ENCODE measurements at regions not wholly inside any gene's neighbourhood (a gene's known extent, or its start where the extent isn't known, plus 50 kb on each side); places are given as distances from the start of the nearest gene placed in this dataset.

DNA sequence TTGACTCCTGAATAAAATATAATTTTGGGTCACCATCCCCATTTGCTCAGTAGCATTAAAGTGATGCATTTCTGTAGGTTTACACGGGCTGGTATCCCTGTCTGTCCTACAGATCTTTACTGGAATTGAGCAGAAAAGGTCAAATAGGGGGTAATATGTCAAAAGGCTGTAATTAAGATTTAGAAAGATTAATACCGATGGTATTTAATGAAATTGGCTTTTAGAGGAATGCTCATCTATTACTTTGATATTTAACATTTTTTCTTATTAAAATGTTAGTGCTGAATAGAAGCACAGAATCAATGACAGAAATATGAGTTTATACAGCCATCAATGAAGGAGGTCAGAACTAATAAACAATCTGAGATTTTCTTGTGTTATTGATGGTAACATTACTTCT, 1762.2 kb upstream of the WWC1 start:
- Histone ChIP-seq H3K4me1 (ENCODE audit: control insufficient read depth, insufficient read depth, low read length) (no peaks in the 10 kb centered on the region), H3K36me3 (ENCODE audit: control insufficient read depth, insufficient read depth, low read length) (no peaks in the 10 kb centered on the region), H3K27me3 (ENCODE audit: control insufficient read depth, insufficient read depth, low read length) (no peaks in the 10 kb centered on the region), H3K27ac (ENCODE audit: low read length) (no peak overlapping the region), H3K4me3 (ENCODE audit: low read length) (no peak overlapping the region), H3K9me3 (ENCODE audit: control insufficient read depth, insufficient read depth, low read length) (no peaks in the 10 kb centered on the region)
- WGBS (ENCODE audit: insufficient coverage, insufficient read length), result no CpG with 5 or more reads among the region's 2 CpGs
- DNase-seq (ENCODE audit: low read depth, low spot score), result no peak

- no peak overlapping the region for H3K4me3 ChIP-seq (ENCODE audit: low read length)
- DNase-seq (ENCODE audit: low read depth, low spot score), result no peak
- H3K36me3 ChIP-seq (ENCODE audit: control insufficient read depth, insufficient read depth, low read length), result no peaks in the 10 kb centered on the region
- no peaks in the 10 kb centered on the region for H3K9me3 ChIP-seq (ENCODE audit: control insufficient read depth, insufficient read depth, low read length)
- WGBS (ENCODE audit: insufficient coverage, insufficient read length), result no CpG with 5 or more reads among the region's 5 CpGs
- no peaks in the 10 kb centered on the region for H3K4me1 ChIP-seq (ENCODE audit: control insufficient read depth, insufficient read depth, low read length)
- no peak overlapping the region for H3K27ac ChIP-seq (ENCODE audit: low read length)
- no peaks in the 10 kb centered on the region for H3K27me3 ChIP-seq (ENCODE audit: control insufficient read depth, insufficient read depth, low read length)
These were observed 1758.8 kb upstream of the WWC1 start for GRCh38 chr5:166532456-166533220.

DNA sequence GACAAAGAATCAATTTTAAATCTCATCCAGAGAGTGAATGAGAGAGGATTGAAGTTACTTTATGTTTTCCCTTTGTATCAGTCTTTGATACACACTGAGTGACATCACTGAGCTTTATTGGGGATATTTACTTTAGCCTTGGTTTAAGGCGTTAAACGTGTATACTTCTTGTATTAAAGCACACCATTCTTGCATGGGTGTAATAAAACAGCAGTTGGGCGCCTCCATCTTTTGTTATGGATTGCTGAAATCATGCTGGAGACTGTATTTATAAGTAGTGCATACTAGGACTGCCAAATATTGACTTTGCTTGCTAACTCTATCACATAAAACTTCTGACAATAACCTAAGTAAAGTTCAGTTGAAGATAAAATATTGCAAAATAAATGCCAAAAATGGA, 1755.8 kb upstream of the WWC1 start:
- H3K27ac ChIP-seq (ENCODE audit: low read length), result no peak overlapping the region
- H3K4me1 ChIP-seq (ENCODE audit: control insufficient read depth, insufficient read depth, low read length), result no peaks in the 10 kb centered on the region
- H3K36me3 ChIP-seq (ENCODE audit: control insufficient read depth, insufficient read depth, low read length), result no peaks in the 10 kb centered on the region
- no CpG with 5 or more reads among the region's 3 CpGs for whole genome bisulfite sequencing (ENCODE audit: insufficient coverage, insufficient read length)
- H3K4me3 ChIP-seq (ENCODE audit: low read length), result no peak overlapping the region
- H3K9me3 ChIP-seq (ENCODE audit: control insufficient read depth, insufficient read depth, low read length), result no peaks in the 10 kb centered on the region
- no peaks in the 10 kb centered on the region for H3K27me3 ChIP-seq (ENCODE audit: control insufficient read depth, insufficient read depth, low read length)
- no peak for DNase-seq (ENCODE audit: low read depth, low spot score)

DNA sequence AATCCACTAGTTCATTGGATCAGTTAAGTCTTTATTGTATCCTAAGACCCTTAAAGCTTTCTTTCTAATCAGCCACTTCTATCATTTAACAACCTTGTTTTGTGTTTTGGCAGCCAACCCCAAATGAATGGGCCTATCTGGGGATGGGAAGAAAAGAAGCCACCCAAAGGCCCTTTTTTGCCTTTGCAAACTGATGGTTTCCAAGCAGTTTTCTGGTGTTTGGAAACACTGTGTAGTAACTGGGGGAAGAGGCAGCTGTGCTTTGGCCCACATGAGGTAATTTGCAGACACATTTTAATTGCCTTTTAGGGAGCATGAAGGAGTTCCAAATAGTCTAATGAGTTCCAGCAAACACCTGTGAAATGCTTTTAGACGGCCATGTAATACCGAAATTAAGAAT, 1751.3 kb upstream of the WWC1 start:
- no peak overlapping the region for H3K4me3 ChIP-seq (ENCODE audit: low read length)
- no CpG with 5 or more reads among the region's 2 CpGs for WGBS (ENCODE audit: insufficient coverage, insufficient read length)
- no peaks in the 10 kb centered on the region for H3K27me3 ChIP-seq (ENCODE audit: control insufficient read depth, insufficient read depth, low read length)
- H3K4me1 ChIP-seq (ENCODE audit: control insufficient read depth, insufficient read depth, low read length), result no peaks in the 10 kb centered on the region
- DNase-seq (ENCODE audit: low read depth, low spot score), result no peak
- no peaks in the 10 kb centered on the region for H3K36me3 ChIP-seq (ENCODE audit: control insufficient read depth, insufficient read depth, low read length)
- H3K9me3 ChIP-seq (ENCODE audit: control insufficient read depth, insufficient read depth, low read length), result no peaks in the 10 kb centered on the region
- no peak overlapping the region for H3K27ac ChIP-seq (ENCODE audit: low read length)

- Histone ChIP-seq H3K9me3 (ENCODE audit: control insufficient read depth, insufficient read depth, low read length) (no peaks in the 10 kb centered on the region), H3K36me3 (ENCODE audit: control insufficient read depth, insufficient read depth, low read length) (no peaks in the 10 kb centered on the region), H3K27ac (ENCODE audit: low read length) (no peak overlapping the region), H3K27me3 (ENCODE audit: control insufficient read depth, insufficient read depth, low read length) (no peaks in the 10 kb centered on the region), H3K4me3 (ENCODE audit: low read length) (no peak overlapping the region), H3K4me1 (ENCODE audit: control insufficient read depth, insufficient read depth, low read length) (no peaks in the 10 kb centered on the region)
- no CpG with 5 or more reads among the region's 2 CpGs for whole genome bisulfite sequencing (ENCODE audit: insufficient coverage, insufficient read length)
- no peak for DNase-seq (ENCODE audit: low read depth, low spot score)
These were observed 1740.1 kb upstream of the WWC1 start for GRCh38 chr5:166551384-166551783.

- no peak for DNase-seq (ENCODE audit: low read depth, low spot score)
- Histone ChIP-seq H3K9me3 (ENCODE audit: control insufficient read depth, insufficient read depth, low read length) (no peaks in the 10 kb centered on the region), H3K4me3 (ENCODE audit: low read length) (no peak overlapping the region), H3K27me3 (ENCODE audit: control insufficient read depth, insufficient read depth, low read length) (no peaks in the 10 kb centered on the region), H3K4me1 (ENCODE audit: control insufficient read depth, insufficient read depth, low read length) (no peaks in the 10 kb centered on the region), H3K27ac (ENCODE audit: low read length) (no peak overlapping the region), H3K36me3 (ENCODE audit: control insufficient read depth, insufficient read depth, low read length) (no peaks in the 10 kb centered on the region)
- WGBS (ENCODE audit: insufficient coverage, insufficient read length), result no CpG with 5 or more reads among the region's 7 CpGs
These were observed 1737.7 kb upstream of the WWC1 start for GRCh38 chr5:166553778-166554177.

- Histone ChIP-seq H3K36me3 (ENCODE audit: control insufficient read depth, insufficient read depth, low read length) (no peaks in the 10 kb centered on the region), H3K4me3 (ENCODE audit: low read length) (no peak overlapping the region), H3K27ac (ENCODE audit: low read length) (no peak overlapping the region), H3K27me3 (ENCODE audit: control insufficient read depth, insufficient read depth, low read length) (no peaks in the 10 kb centered on the region), H3K4me1 (ENCODE audit: control insufficient read depth, insufficient read depth, low read length) (no peaks in the 10 kb centered on the region), H3K9me3 (ENCODE audit: control insufficient read depth, insufficient read depth, low read length) (no peaks in the 10 kb centered on the region)
- no peak for DNase-seq (ENCODE audit: low read depth, low spot score)
- no CpG with 5 or more reads among the region's 3 CpGs for WGBS (ENCODE audit: insufficient coverage, insufficient read length)
These were observed 1729.7 kb upstream of the WWC1 start for GRCh38 chr5:166561759-166562158.

DNA sequence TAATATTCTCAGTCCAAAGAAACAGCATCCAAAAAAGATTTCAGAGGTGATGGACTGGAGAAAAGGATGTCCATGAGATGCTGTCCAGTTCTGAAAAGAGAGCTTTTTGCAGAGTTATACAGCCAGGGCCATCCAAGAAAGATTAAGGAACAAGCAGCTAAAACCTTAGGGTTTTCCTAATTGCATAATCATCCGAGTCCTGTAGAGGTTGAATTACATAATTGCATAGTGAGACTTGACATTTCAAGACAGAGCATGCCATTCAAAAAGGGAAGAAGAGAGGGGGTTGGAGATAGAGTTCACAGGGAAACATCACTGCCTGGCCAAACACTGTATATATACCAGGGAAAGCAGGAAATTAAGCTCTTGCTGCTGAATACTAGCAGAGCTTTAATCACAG, 1729.2 kb upstream of the WWC1 start:
- Histone ChIP-seq H3K36me3 (ENCODE audit: control insufficient read depth, insufficient read depth, low read length) (no peaks in the 10 kb centered on the region), H3K27me3 (ENCODE audit: control insufficient read depth, insufficient read depth, low read length) (no peaks in the 10 kb centered on the region), H3K4me1 (ENCODE audit: control insufficient read depth, insufficient read depth, low read length) (no peaks in the 10 kb centered on the region), H3K27ac (ENCODE audit: low read length) (no peak overlapping the region), H3K9me3 (ENCODE audit: control insufficient read depth, insufficient read depth, low read length) (no peaks in the 10 kb centered on the region), H3K4me3 (ENCODE audit: low read length) (no peak overlapping the region)
- WGBS (ENCODE audit: insufficient coverage, insufficient read length), result no CpG with 5 or more reads among the region's 1 CpG
- no peak for DNase-seq (ENCODE audit: low read depth, low spot score)

DNA sequence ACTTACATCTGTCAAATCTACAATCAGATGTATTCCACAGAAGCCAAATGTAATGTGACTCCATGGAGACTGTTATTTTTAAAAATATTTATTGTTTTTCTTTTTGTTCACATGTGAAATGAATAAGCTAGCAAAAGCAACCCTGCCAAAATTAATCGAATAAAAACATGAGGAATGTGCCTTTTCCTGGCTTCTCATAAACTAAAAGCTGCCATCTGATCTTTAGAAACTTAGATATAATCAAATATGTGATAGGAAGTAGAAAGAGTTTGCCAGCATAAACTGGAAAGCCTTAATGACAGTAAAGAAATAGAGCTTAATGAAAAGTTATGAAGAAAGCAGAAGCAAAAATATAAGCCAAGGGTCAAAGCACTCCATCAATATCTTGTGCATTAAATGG, 1724.7 kb upstream of the WWC1 start:
- Histone ChIP-seq H3K36me3 (ENCODE audit: control insufficient read depth, insufficient read depth, low read length) (no peaks in the 10 kb centered on the region), H3K27ac (ENCODE audit: low read length) (no peak overlapping the region), H3K4me3 (ENCODE audit: low read length) (no peak overlapping the region), H3K27me3 (ENCODE audit: control insufficient read depth, insufficient read depth, low read length) (no peaks in the 10 kb centered on the region), H3K9me3 (ENCODE audit: control insufficient read depth, insufficient read depth, low read length) (no peaks in the 10 kb centered on the region), H3K4me1 (ENCODE audit: control insufficient read depth, insufficient read depth, low read length) (no peaks in the 10 kb centered on the region)
- WGBS (ENCODE audit: insufficient coverage, insufficient read length), result no CpG with 5 or more reads among the region's 1 CpG
- no peak for DNase-seq (ENCODE audit: low read depth, low spot score)

DNA sequence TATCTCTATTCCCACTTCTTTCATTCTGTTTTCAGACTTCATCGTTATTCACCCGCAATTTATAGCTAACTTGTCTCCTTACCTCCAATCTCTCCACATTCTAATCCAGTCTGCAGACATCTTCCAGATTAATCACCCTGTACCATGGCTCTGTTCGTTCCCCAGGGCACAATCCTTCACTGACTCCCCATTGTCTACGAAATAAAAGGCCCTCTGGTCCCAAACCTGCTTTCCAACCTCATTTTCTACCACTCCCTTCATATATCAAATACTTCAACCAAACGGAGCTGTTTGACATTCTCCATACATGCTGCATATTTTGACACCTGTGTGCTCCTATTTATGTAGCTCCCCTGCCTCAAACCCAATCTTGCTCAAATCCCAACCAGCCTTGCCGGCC, 1720.6 kb upstream of the WWC1 start:
- H3K4me1 ChIP-seq (ENCODE audit: control insufficient read depth, insufficient read depth, low read length), result no peaks in the 10 kb centered on the region
- H3K9me3 ChIP-seq (ENCODE audit: control insufficient read depth, insufficient read depth, low read length), result no peaks in the 10 kb centered on the region
- H3K36me3 ChIP-seq (ENCODE audit: control insufficient read depth, insufficient read depth, low read length), result no peaks in the 10 kb centered on the region
- no peak overlapping the region for H3K27ac ChIP-seq (ENCODE audit: low read length)
- no peak overlapping the region for H3K4me3 ChIP-seq (ENCODE audit: low read length)
- H3K27me3 ChIP-seq (ENCODE audit: control insufficient read depth, insufficient read depth, low read length), result no peaks in the 10 kb centered on the region
- DNase-seq (ENCODE audit: low read depth, low spot score), result no peak
- 100% methylated on average over 4 of the region's 6 CpGs for WGBS (ENCODE audit: insufficient coverage, insufficient read length)

- no peak overlapping the region for H3K4me3 ChIP-seq (ENCODE audit: low read length)
- no peak overlapping the region for H3K27ac ChIP-seq (ENCODE audit: low read length)
- no peaks in the 10 kb centered on the region for H3K36me3 ChIP-seq (ENCODE audit: control insufficient read depth, insufficient read depth, low read length)
- H3K27me3 ChIP-seq (ENCODE audit: control insufficient read depth, insufficient read depth, low read length), result no peaks in the 10 kb centered on the region
- no peaks in the 10 kb centered on the region for H3K4me1 ChIP-seq (ENCODE audit: control insufficient read depth, insufficient read depth, low read length)
- no peaks in the 10 kb centered on the region for H3K9me3 ChIP-seq (ENCODE audit: control insufficient read depth, insufficient read depth, low read length)
- no peak for DNase-seq (ENCODE audit: low read depth, low spot score)
These were observed 1719.8 kb upstream of the WWC1 start for GRCh38 chr5:166571668-166572067.
